NCI-H128 (cell line): ENCODE measurements at regions not wholly inside any gene's neighbourhood (a gene's known extent, or its start where the extent isn't known, plus 50 kb on each side); places are given as distances from the start of the nearest gene placed in this dataset.
"Not testable (repeated sequence)": the region's sequence is repeated elsewhere in the genome, so short reads cannot be mapped to it uniquely, and the experiment has no call there.

ENCODE experiments used
- DNase-seq: peaks from one replicate; lab custom pipeline; 2025; ENCODE audit not compliant: unreplicated experiment; lab: John Stamatoyannopoulos, UW

- no peak for DNase-seq
Measured at GRCh38 chr6:14584450-14584849, 466.9 kb downstream of the CD83 start.

GRCh38 chr6:14585689-14586088 lies 468.1 kb downstream of the CD83 start:
- DNase-seq = no peak

- DNase-seq = no peak
Measured at GRCh38 chr6:14589175-14589574, 471.6 kb downstream of the CD83 start.

GRCh38 chr6:14590586-14590985 lies 473.0 kb downstream of the CD83 start:
- DNase-seq = no peak

GRCh38 chr6:14591998-14592397 lies 474.4 kb downstream of the CD83 start:
- DNase-seq = no peak

GRCh38 chr6:14593286-14593685 lies 475.7 kb downstream of the CD83 start:
- no peak for DNase-seq

- no peak for DNase-seq
Measured at GRCh38 chr6:14595751-14596150, 478.2 kb downstream of the CD83 start.

- DNase-seq = no peak
Measured at GRCh38 chr6:14596410-14596809, 478.8 kb downstream of the CD83 start.

- no peak for DNase-seq
Measured at GRCh38 chr6:14597090-14597489, 479.5 kb downstream of the CD83 start.

- no peak for DNase-seq
Measured at GRCh38 chr6:14598017-14598864, 480.7 kb downstream of the CD83 start.

- DNase-seq = not testable (repeated sequence)
Measured at GRCh38 chr6:14600306-14600705, 482.7 kb downstream of the CD83 start.

- no peak for DNase-seq
Measured at GRCh38 chr6:14601490-14601889, 483.9 kb downstream of the CD83 start.

- no peak for DNase-seq
Measured at GRCh38 chr6:14606353-14606752, 488.8 kb downstream of the CD83 start.

GRCh38 chr6:14610141-14610540 lies 492.6 kb downstream of the CD83 start:
- DNase-seq = no peak

- DNase-seq = no peak
Measured at GRCh38 chr6:14612016-14612980, 494.7 kb downstream of the CD83 start.

- DNase-seq = no peak
Measured at GRCh38 chr6:14614631-14615030, 497.1 kb downstream of the CD83 start.

GRCh38 chr6:14616656-14617055 lies 499.1 kb downstream of the CD83 start:
- no peak for DNase-seq

GRCh38 chr6:14618759-14619418 lies 501.3 kb downstream of the CD83 start:
- no peak for DNase-seq

GRCh38 chr6:14619419-14619781 lies 501.8 kb downstream of the CD83 start:
- no peak for DNase-seq

- DNase-seq = no peak
Measured at GRCh38 chr6:14620522-14620921, 502.9 kb downstream of the CD83 start.

GRCh38 chr6:14621518-14621917 lies 503.9 kb downstream of the CD83 start:
- no peak for DNase-seq
